Liver (tissue), 3 donors: ENCODE measurements at regions not wholly inside any gene's neighbourhood (a gene's known extent, or its start where the extent isn't known, plus 50 kb on each side); places are given as distances from the start of the nearest gene placed in this dataset.

ENCODE experiments used
- EGR1 ChIP-seq, 2 donors: IDR thresholded peaks; 2 replicates each; pipeline ENCODE4 v1.6.1; 2016 to 2018; ENCODE audit warnings: antibody characterized with exemption in 2 of 2, low read depth in 2 of 2
- FOXA1 ChIP-seq: IDR thresholded peaks from 2 replicates; pipeline ENCODE4 v1.6.1; 2016; ENCODE audit warnings: antibody characterized with exemption
- GABPA ChIP-seq, 2 donors: IDR thresholded peaks in 1 of 2; conservative IDR thresholded peaks in 1 of 2; 2 replicates each; pipeline ENCODE4 v1.6.1; 2016; ENCODE audit warnings: antibody characterized with exemption in 2 of 2, mild to moderate bottlenecking in 1 of 2, moderate library complexity in 1 of 2
- MAX ChIP-seq: IDR thresholded peaks from 2 replicates; pipeline ENCODE4 v1.6.1; 2016; ENCODE audit warnings: antibody characterized with exemption
- REST ChIP-seq: IDR thresholded peaks from 2 replicates; pipeline ENCODE4 v1.6.1; 2016; ENCODE audit warnings: antibody characterized with exemption, mild to moderate bottlenecking
- SP1 ChIP-seq: IDR thresholded peaks from 2 replicates; pipeline ENCODE4 v1.6.1; 2018; ENCODE audit warnings: antibody characterized with exemption, mild to moderate bottlenecking
- TAF1 ChIP-seq: conservative IDR thresholded peaks from 2 replicates; pipeline ENCODE4 v1.6.1; 2016; ENCODE audit warnings: antibody characterized with exemption, mild to moderate bottlenecking
- YY1 ChIP-seq: IDR thresholded peaks from 2 replicates; pipeline ENCODE4 v1.6.1; 2016; ENCODE audit warnings: antibody characterized with exemption, mild to moderate bottlenecking
- ZBTB33 ChIP-seq: IDR thresholded peaks from 2 replicates; pipeline ENCODE4 v1.6.1; 2016; ENCODE audit warnings: antibody characterized with exemption
- TF ChIP-seq, protein P1 (sequence below): fragments of 150-350 bp; IDR thresholded peaks from 2 replicates; pipeline ENCODE4 v1.5.1; 2017; ENCODE audit warnings: improper control_type of control experiment, low read depth, low read length; ENCODE audit not compliant: missing input control
- TF ChIP-seq, protein P2 (sequence below): IDR thresholded peaks from 2 replicates; pipeline ENCODE4 v1.6.1; 2016; ENCODE audit warnings: antibody characterized with exemption
- donor health status: healthy.
- donor health status: healthy.

DNA sequence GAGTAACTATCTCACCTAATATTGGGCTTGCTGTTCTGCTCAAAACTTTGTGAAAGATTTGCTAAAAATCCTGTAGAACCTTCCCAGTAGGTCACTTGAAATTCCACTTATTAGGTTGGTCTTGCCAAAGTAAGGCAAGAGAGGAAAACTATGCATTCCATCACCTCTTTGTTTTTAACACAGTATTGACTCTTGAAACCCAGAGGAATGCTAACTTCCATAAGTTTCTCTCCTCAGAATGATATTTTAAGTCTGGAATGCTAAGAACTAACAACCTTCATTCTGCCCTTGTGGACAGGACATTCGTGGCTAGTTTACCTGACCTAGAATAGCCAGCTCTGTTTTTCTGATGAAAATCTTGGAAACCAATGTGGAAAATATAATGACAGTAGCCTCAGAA is 154.5 kb downstream of the TMCO5A start:
- TF ChIP-seq, protein P1, sequence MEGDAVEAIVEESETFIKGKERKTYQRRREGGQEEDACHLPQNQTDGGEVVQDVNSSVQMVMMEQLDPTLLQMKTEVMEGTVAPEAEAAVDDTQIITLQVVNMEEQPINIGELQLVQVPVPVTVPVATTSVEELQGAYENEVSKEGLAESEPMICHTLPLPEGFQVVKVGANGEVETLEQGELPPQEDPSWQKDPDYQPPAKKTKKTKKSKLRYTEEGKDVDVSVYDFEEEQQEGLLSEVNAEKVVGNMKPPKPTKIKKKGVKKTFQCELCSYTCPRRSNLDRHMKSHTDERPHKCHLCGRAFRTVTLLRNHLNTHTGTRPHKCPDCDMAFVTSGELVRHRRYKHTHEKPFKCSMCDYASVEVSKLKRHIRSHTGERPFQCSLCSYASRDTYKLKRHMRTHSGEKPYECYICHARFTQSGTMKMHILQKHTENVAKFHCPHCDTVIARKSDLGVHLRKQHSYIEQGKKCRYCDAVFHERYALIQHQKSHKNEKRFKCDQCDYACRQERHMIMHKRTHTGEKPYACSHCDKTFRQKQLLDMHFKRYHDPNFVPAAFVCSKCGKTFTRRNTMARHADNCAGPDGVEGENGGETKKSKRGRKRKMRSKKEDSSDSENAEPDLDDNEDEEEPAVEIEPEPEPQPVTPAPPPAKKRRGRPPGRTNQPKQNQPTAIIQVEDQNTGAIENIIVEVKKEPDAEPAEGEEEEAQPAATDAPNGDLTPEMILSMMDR = no peak
- no peak for TF ChIP-seq REST
- TF ChIP-seq EGR1 (IDR thresholded peaks at IDR 0.05; ENCODE audit: low read depth in 2 of 2) = no peak
- TF ChIP-seq, protein P2, sequence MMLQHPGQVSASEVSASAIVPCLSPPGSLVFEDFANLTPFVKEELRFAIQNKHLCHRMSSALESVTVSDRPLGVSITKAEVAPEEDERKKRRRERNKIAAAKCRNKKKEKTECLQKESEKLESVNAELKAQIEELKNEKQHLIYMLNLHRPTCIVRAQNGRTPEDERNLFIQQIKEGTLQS = no peak
- no peak for TF ChIP-seq SP1
- no peak for TF ChIP-seq MAX
- no peak for TF ChIP-seq YY1
- no peak for TF ChIP-seq TAF1
- TF ChIP-seq FOXA1 = no peak
- no peak for TF ChIP-seq ZBTB33
- no peak for TF ChIP-seq GABPA (IDR thresholded peaks at IDR 0.05 in 1 of 2, conservative IDR thresholded peaks at IDR 0.05 in 1 of 2)
